Nephron (organoid): ENCODE measurements at regions not wholly inside any gene's neighbourhood (a gene's known extent, or its start where the extent isn't known, plus 50 kb on each side); places are given as distances from the start of the nearest gene placed in this dataset.

Experiments
- H3K27ac Mint-ChIP-seq, 3 experiments: 2 replicates each; pipeline ENCODE4 v1.8.0; 2020; ENCODE audit warnings: mixed read lengths in 3 of 3, mild to moderate bottlenecking in 2 of 3, moderate library complexity in 1 of 3
- H3K27me3 Mint-ChIP-seq: 2 replicates; pipeline ENCODE4 v1.8.0; 2021; ENCODE audit warnings: low read depth, mild to moderate bottlenecking, moderate library complexity, mixed read lengths
- H3K36me3 Mint-ChIP-seq: 2 replicates; pipeline ENCODE4 v1.8.0; 2020; ENCODE audit warnings: low read depth, mixed read lengths
- H3K4me1 Mint-ChIP-seq: 2 replicates; pipeline ENCODE4 v1.8.0; 2020; ENCODE audit warnings: mixed read lengths
- H3K4me3 Mint-ChIP-seq, 3 experiments: 2 replicates each; pipeline ENCODE4 v1.8.0; 2020; ENCODE audit warnings: mild to moderate bottlenecking in 3 of 3, mixed read lengths in 3 of 3, moderate library complexity in 2 of 3
- H3K9me3 Mint-ChIP-seq: 2 replicates; pipeline ENCODE4 v1.8.0; 2020; ENCODE audit warnings: mixed read lengths
- CTCF ChIP-seq, 3 experiments: fragments of 200-600 bp; sonication (generic); IDR thresholded peaks; one replicate each; pipeline ENCODE4 v1.5.0; 2021; ENCODE audit warnings: antibody characterized with exemption in 3 of 3; ENCODE audit not compliant: unreplicated experiment in 3 of 3

GRCh38 chr1:162976628-162977027 lies 92.5 kb upstream of the RGS4 start:
- Mint-ChIP-seq H3K4me3 (no peak overlapping the region), H3K9me3 (no peaks in the 10 kb centered on the region), H3K27me3 (peaks cover 3% of the 10 kb centered on the region), H3K36me3 (no peaks in the 10 kb centered on the region), H3K4me1 (no peaks in the 10 kb centered on the region), H3K27ac (no peak overlapping the region)
- TF ChIP-seq CTCF (IDR thresholded peaks at IDR 0.05; ENCODE audit: unreplicated experiment in 3 of 3) = no peak

GRCh38 chr1:162974810-162975209 lies 94.4 kb upstream of the RGS4 start:
- Mint-ChIP-seq H3K27ac (no peak overlapping the region), H3K4me1 (peaks cover 4% of the 10 kb centered on the region), H3K36me3 (no peaks in the 10 kb centered on the region), H3K4me3 (no peak overlapping the region), H3K9me3 (no peaks in the 10 kb centered on the region), H3K27me3 (peaks cover 3% of the 10 kb centered on the region)
- no peak for TF ChIP-seq CTCF (IDR thresholded peaks at IDR 0.05; ENCODE audit: unreplicated experiment in 3 of 3)

- no peak for TF ChIP-seq CTCF (IDR thresholded peaks at IDR 0.05; ENCODE audit: unreplicated experiment in 3 of 3)
- Mint-ChIP-seq H3K4me1 (peaks cover 4% of the 10 kb centered on the region), H3K36me3 (no peaks in the 10 kb centered on the region), H3K27ac (no peak overlapping the region), H3K4me3 (no peak overlapping the region), H3K27me3 (peaks cover 3% of the 10 kb centered on the region), H3K9me3 (no peaks in the 10 kb centered on the region)
Observed at GRCh38 chr1:162973381-162973795, 95.8 kb upstream of the RGS4 start.

GRCh38 chr1:162972773-162973172 lies 96.4 kb upstream of the RGS4 start:
- peaks cover 4% of the 10 kb centered on the region for H3K4me1 Mint-ChIP-seq
- no peak for TF ChIP-seq CTCF (IDR thresholded peaks at IDR 0.05; ENCODE audit: unreplicated experiment in 3 of 3)

GRCh38 chr1:162970021-162970420 lies 99.1 kb upstream of the RGS4 start:
- Mint-ChIP-seq H3K4me1 (peaks cover 4% of the 10 kb centered on the region), H3K4me3 (no peak overlapping the region), H3K27ac (no peak overlapping the region), H3K27me3 (peaks cover 3% of the 10 kb centered on the region), H3K36me3 (no peaks in the 10 kb centered on the region), H3K9me3 (no peaks in the 10 kb centered on the region)
- no peak for TF ChIP-seq CTCF (IDR thresholded peaks at IDR 0.05; ENCODE audit: unreplicated experiment in 3 of 3)

More at GRCh38 chr1:162972773-162973172, 96.4 kb upstream of the RGS4 start:
- no peaks in the 10 kb centered on the region for H3K9me3 Mint-ChIP-seq
- no peak overlapping the region for H3K27ac Mint-ChIP-seq
- no peak overlapping the region for H3K4me3 Mint-ChIP-seq
- H3K36me3 Mint-ChIP-seq = no peaks in the 10 kb centered on the region
- H3K27me3 Mint-ChIP-seq = peaks cover 3% of the 10 kb centered on the region

GRCh38 chr1:162966613-162967012 lies 102.5 kb upstream of the RGS4 start:
- peaks cover 8% of the 10 kb centered on the region for H3K9me3 Mint-ChIP-seq
- H3K27ac Mint-ChIP-seq = no peak overlapping the region
- TF ChIP-seq CTCF (IDR thresholded peaks at IDR 0.05; ENCODE audit: unreplicated experiment in 3 of 3) = no peak
- no peaks in the 10 kb centered on the region for H3K36me3 Mint-ChIP-seq
- H3K27me3 Mint-ChIP-seq = no peaks in the 10 kb centered on the region
- peaks cover 4% of the 10 kb centered on the region for H3K4me1 Mint-ChIP-seq
- no peak overlapping the region for H3K4me3 Mint-ChIP-seq
